ENCODE measurements at regions not wholly inside any gene's neighbourhood (a gene's known extent, or its start where the extent isn't known, plus 50 kb on each side); places are given as distances from the start of the nearest gene placed in this dataset.

GRCh38 chr9:104329245-104329644 lies 174.8 kb upstream of the OR13F1 start:
- no peaks in the 10 kb centered on the region for H3K36me3 Mint-ChIP-seq (ENCODE audit: unreplicated experiment)
- H3K4me1 Mint-ChIP-seq (ENCODE audit: unreplicated experiment) = no peaks in the 10 kb centered on the region
- H3K4me3 Mint-ChIP-seq (ENCODE audit: unreplicated experiment) = no peak overlapping the region
- no peak overlapping the region for H3K27ac Mint-ChIP-seq (ENCODE audit: unreplicated experiment)
- H3K9me3 Mint-ChIP-seq (ENCODE audit: unreplicated experiment) = no peaks in the 10 kb centered on the region
- DNase-seq (ENCODE audit: extremely low spot score, unreplicated experiment) = no peak
- no peaks in the 10 kb centered on the region for H3K27me3 Mint-ChIP-seq (ENCODE audit: unreplicated experiment)
- no peak for TF ChIP-seq CTCF (IDR thresholded peaks at IDR 0.05)

DNA sequence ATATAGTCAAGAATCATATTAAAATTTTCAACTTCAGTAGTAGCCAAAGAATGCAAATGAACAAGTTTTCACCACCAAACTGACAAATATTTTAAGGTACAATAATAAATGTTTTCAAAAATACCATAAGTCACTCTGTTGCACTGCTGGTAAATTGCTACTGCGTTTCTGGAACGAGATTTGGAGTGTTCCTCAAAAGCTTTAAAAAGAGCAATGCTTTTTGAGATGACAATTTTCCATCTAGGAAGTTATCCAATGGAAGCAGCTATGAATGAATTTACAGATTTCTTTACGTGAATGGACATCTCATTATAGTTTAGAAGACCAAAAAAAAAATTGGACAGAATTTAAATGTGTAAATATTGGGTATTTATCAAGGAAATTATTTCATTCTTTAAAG lies 173.2 kb upstream of the OR13F1 start:
- Mint-ChIP-seq H3K27ac (ENCODE audit: unreplicated experiment) (no peak overlapping the region), H3K9me3 (ENCODE audit: unreplicated experiment) (no peaks in the 10 kb centered on the region), H3K4me1 (ENCODE audit: unreplicated experiment) (no peaks in the 10 kb centered on the region), H3K27me3 (ENCODE audit: unreplicated experiment) (peaks cover 2% of the 10 kb centered on the region), H3K4me3 (ENCODE audit: unreplicated experiment) (no peak overlapping the region), H3K36me3 (ENCODE audit: unreplicated experiment) (no peaks in the 10 kb centered on the region)
- TF ChIP-seq CTCF (IDR thresholded peaks at IDR 0.05) = no peak
- no peak for DNase-seq (ENCODE audit: extremely low spot score, unreplicated experiment)

DNA sequence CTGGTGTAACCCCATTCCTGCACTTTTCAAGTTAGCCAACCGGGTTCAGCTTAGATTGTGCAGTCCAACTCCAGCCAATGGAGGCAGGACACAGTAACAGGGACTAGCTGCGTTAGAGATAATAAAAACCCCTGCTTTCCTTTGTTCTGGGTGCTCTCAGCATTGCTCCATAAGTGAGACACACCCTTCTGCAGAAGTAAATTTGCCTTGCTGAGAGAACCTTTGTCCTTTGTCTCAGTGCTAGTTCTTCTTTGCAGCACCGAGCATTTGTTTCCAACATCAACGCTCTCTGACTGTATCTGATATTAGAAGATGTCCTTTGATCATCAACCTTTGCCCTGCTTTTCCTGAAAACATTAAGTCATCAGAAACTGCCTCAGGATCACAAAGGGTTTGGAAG lies 169.5 kb upstream of the OR13F1 start:
- Mint-ChIP-seq H3K9me3 (ENCODE audit: unreplicated experiment) (no peaks in the 10 kb centered on the region), H3K4me1 (ENCODE audit: unreplicated experiment) (no peaks in the 10 kb centered on the region), H3K27me3 (ENCODE audit: unreplicated experiment) (peaks cover 6% of the 10 kb centered on the region), H3K4me3 (ENCODE audit: unreplicated experiment) (no peak overlapping the region), H3K27ac (ENCODE audit: unreplicated experiment) (no peak overlapping the region), H3K36me3 (ENCODE audit: unreplicated experiment) (no peaks in the 10 kb centered on the region)
- no peak for TF ChIP-seq CTCF (IDR thresholded peaks at IDR 0.05)
- no peak for DNase-seq (ENCODE audit: extremely low spot score, unreplicated experiment)

GRCh38 chr9:104339692-104340091 lies 164.4 kb upstream of the OR13F1 start:
- no peaks in the 10 kb centered on the region for H3K36me3 Mint-ChIP-seq (ENCODE audit: unreplicated experiment)
- no peaks in the 10 kb centered on the region for H3K9me3 Mint-ChIP-seq (ENCODE audit: unreplicated experiment)
- no peak overlapping the region for H3K27ac Mint-ChIP-seq (ENCODE audit: unreplicated experiment)
- DNase-seq (ENCODE audit: extremely low spot score, unreplicated experiment) = no peak
- no peak overlapping the region for H3K4me3 Mint-ChIP-seq (ENCODE audit: unreplicated experiment)
- H3K4me1 Mint-ChIP-seq (ENCODE audit: unreplicated experiment) = no peaks in the 10 kb centered on the region
- no peak for TF ChIP-seq CTCF (IDR thresholded peaks at IDR 0.05)
- peaks cover 8% of the 10 kb centered on the region for H3K27me3 Mint-ChIP-seq (ENCODE audit: unreplicated experiment)

- no peaks in the 10 kb centered on the region for H3K4me1 Mint-ChIP-seq (ENCODE audit: unreplicated experiment)
- no peak overlapping the region for H3K27ac Mint-ChIP-seq (ENCODE audit: unreplicated experiment)
- no peak overlapping the region for H3K4me3 Mint-ChIP-seq (ENCODE audit: unreplicated experiment)
- no peak for TF ChIP-seq CTCF (IDR thresholded peaks at IDR 0.05)
- no peak for DNase-seq (ENCODE audit: extremely low spot score, unreplicated experiment)
- no peaks in the 10 kb centered on the region for H3K36me3 Mint-ChIP-seq (ENCODE audit: unreplicated experiment)
- peaks cover 4% of the 10 kb centered on the region for H3K27me3 Mint-ChIP-seq (ENCODE audit: unreplicated experiment)
- H3K9me3 Mint-ChIP-seq (ENCODE audit: unreplicated experiment) = no peaks in the 10 kb centered on the region
Measured at GRCh38 chr9:104342552-104342951, 161.5 kb upstream of the OR13F1 start.

All from osteocyte (in vitro differentiated cells).